Loucy (cell line): ENCODE measurements at regions not wholly inside any gene's neighbourhood (a gene's known extent, or its start where the extent isn't known, plus 50 kb on each side); places are given as distances from the start of the nearest gene placed in this dataset.

Experiments
- CTCF ChIP-seq: fragments of 200-600 bp; sonication (generic); conservative IDR thresholded peaks from 2 replicates; pipeline ENCODE4 v1.5.1; 2014; ENCODE audit warnings: mild to moderate bottlenecking, antibody characterized with exemption, low read length
- EZH2phosphoT487 ChIP-seq: fragments of 200-600 bp; IDR thresholded peaks from 2 replicates; pipeline ENCODE4 v1.6.1; 2018; ENCODE audit warnings: antibody characterized with exemption, mild to moderate bottlenecking, moderate library complexity, borderline replicate concordance

DNA sequence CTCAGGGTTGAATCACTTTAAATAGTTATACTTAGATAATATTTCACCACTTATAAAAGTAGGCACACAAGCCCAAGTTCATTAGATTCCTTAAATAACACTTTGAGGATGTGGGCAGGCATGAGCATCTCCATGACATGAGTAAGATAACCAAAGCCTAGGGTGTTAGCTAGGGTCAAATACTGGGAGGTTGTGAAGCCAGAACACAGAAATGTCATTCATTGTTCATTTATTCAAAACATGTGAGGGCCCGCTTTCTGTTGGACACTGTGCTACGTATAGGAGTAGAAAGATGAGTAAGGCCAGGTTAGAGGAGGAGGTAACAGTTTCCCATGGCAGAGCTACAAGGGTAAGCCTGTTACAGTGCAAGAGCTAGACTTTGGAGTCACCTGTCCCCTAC lies 93.5 kb upstream of the NEDD4L start:
- TF ChIP-seq CTCF (no peak), EZH2phosphoT487 (no peak)
